Adrenal gland (tissue), 9 donors: ENCODE measurements at regions not wholly inside any gene's neighbourhood (a gene's known extent, or its start where the extent isn't known, plus 50 kb on each side); places are given as distances from the start of the nearest gene placed in this dataset.

ENCODE experiments used
- DNase-seq, 7 donors: peaks; one replicate each; pipeline ENCODE4 v3.0.0-alpha.2; 2019 to 2020
- H3K27ac ChIP-seq, 5 donors: fragments of 200-600 bp; sonication (generic) in 4 of 5; 1 replicate in 3 of 5; 2 replicates in 2 of 5; pipeline versions ENCODE4 v1.5.1 to v1.8.0; 2016 to 2020; ENCODE audit warnings: mild to moderate bottlenecking in 1 of 5
- H3K27me3 ChIP-seq: fragments of 200-600 bp; 2 replicates; pipeline ENCODE4 v1.8.0; 2021
- H3K36me3 ChIP-seq, 2 donors: fragments of 200-600 bp; replicated peaks in 1 of 2; 1 replicate in 1 of 2; 2 replicates in 1 of 2; pipeline versions ENCODE4 v1.5.1 to v1.8.0; 2018 to 2022
- H3K4me1 ChIP-seq, 2 donors: fragments of 200-600 bp; replicated peaks in 1 of 2; 1 replicate in 1 of 2; 2 replicates in 1 of 2; pipeline versions ENCODE4 v1.5.1 to v1.8.0; 2018 to 2021
- H3K4me3 ChIP-seq, 4 donors: fragments of 200-600 bp; sonication (generic) in 3 of 4; one replicate each; pipeline ENCODE4 v1.5.1; 2016 to 2018
- H3K9me3 ChIP-seq, 3 donors: fragments of 200-600 bp; sonication (generic) in 1 of 3; replicated peaks in 1 of 3; 1 replicate in 2 of 3; 2 replicates in 1 of 3; pipeline versions ENCODE4 v1.5.1 to v1.8.0; 2016 to 2021
- CTCF ChIP-seq, 6 experiments: fragments of 450-650 bp in 4 of 6; fragments of 200-600 bp in 2 of 6; sonication (generic) in 1 of 6; IDR thresholded peaks; 1 replicate in 5 of 6; 2 replicates in 1 of 6; pipeline versions ENCODE4 v1.5.1 to v1.8.0; 2016 to 2021; ENCODE audit warnings: antibody characterized with exemption in 6 of 6, mild to moderate bottlenecking in 2 of 6, moderate library complexity in 1 of 6
- POLR2A ChIP-seq, 2 donors: fragments of 450-650 bp; IDR thresholded peaks; one replicate each; pipeline ENCODE4 v1.6.1; 2017; ENCODE audit warnings: antibody characterized with exemption in 2 of 2, mild to moderate bottlenecking in 2 of 2, moderate library complexity in 1 of 2
- WGBS, 4 donors: extraction: QIAGEN DNeasy Blood & Tissue Kit in 2 of 4; methylation state at CpG; one replicate each; pipeline versions ENCODE4 v1.1.5 to v1.1.7; 2013 to 2017; 5-methylcytosine and 5-hydroxymethylcytosine counted together
- intact Hi-C, 2 donors: fragments of 100-400 bp; cut with DNase I; formaldehyde crosslinking; loops; one replicate each; pipeline versions ENCODE4 v1.14.1 to v1.15.0; 2022 to 2023
- donor health status: healthy with polysubstance abuse.
- donor health status: Bipolar disorder and iron deficiency.
- donor health status: DM: yes; HTN: yes; CAD: no.
- donor health status: DM: no; HTN: no; CAD: no.
- donor health status: DM: no; HTN: no; CAD: no.

DNA sequence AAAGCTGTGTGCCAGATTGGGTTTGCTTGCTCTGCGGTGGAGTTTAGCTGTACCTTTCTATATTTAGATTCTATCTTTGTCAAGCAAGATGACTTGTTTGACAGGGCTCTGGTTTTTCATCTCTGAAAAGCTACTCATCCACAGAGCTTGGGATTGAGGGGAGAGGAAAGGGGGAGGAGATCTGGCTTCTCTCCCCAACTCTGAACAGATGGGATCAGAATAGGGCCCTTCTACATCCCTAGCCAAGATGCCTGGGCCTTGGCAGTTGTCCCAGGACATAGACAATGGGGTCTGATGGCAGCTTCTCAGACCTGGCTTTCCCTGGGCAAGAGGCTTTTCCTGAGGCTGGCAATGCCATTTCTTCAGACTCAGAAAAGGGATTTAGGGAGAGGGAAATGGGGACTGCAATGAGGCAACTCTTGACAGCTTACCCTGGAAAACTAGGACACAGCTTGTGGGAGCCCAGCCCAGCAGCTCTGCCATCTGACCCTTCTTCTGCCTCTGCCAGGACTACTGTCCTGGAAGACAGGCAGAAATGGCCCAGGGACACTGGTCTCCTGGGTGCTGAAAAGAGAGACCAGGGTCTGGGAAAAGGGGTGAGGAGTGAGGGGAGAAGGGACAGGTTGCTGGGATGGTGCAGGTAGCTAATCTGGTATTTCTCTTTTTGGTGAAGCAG lies 50.2 kb upstream of the ASTN2 start:
- Histone ChIP-seq H3K9me3 (no peaks in the 10 kb centered on the region), H3K27me3 (no peaks in the 10 kb centered on the region), H3K27ac (no peak overlapping the region), H3K4me1 (no peaks in the 10 kb centered on the region), H3K4me3 (no peak overlapping the region), H3K36me3 (no peaks in the 10 kb centered on the region)
- WGBS, 4 donors, result 50 to 77% (median 70%) methylated on average over 1 of the region's 1 CpG
- TF ChIP-seq CTCF (IDR thresholded peaks at IDR 0.05), result no peak
- TF ChIP-seq POLR2A (IDR thresholded peaks at IDR 0.05), result no peak
- no peak for DNase-seq
- intact Hi-C loops, result no loop called here
